AG09319 (cell line): ENCODE measurements at regions not wholly inside any gene's neighbourhood (a gene's known extent, or its start where the extent isn't known, plus 50 kb on each side); places are given as distances from the start of the nearest gene placed in this dataset.
A peak's percentile ranks its signal among the peaks of the same experiment; 100 is the strongest.

ENCODE experiments used
- DNase-seq: peaks from one replicate; pipeline ENCODE4 v3.0.0-alpha.2; 2010; ENCODE audit warnings: low read depth; ENCODE audit errors: extremely low read depth
- CTCF ChIP-seq: IDR thresholded peaks from 2 replicates; pipeline ENCODE4 v1.5.1; 2011; ENCODE audit warnings: low read depth, mild to moderate bottlenecking, inconsistent platforms, low read length, moderate library complexity

- TF ChIP-seq CTCF = no peak
- DNase-seq = no peak
These were observed 149.2 kb downstream of the GNAT3 start for GRCh38 chr7:80362677-80363076.

- no peak for DNase-seq
- TF ChIP-seq CTCF = no peak
These were observed 149.8 kb downstream of the GNAT3 start for GRCh38 chr7:80362010-80362618.

GRCh38 chr7:80359476-80359875 lies 152.4 kb downstream of the GNAT3 start:
- no peak for TF ChIP-seq CTCF
- no peak for DNase-seq

- TF ChIP-seq CTCF = no peak
- DNase-seq = no peak
These were observed 152.8 kb downstream of the GNAT3 start for GRCh38 chr7:80359029-80359428.

GRCh38 chr7:80357530-80357929 lies 154.3 kb downstream of the GNAT3 start:
- DNase-seq = peak; percentile 81
- TF ChIP-seq CTCF = no peak

GRCh38 chr7:80350430-80350829 lies 161.4 kb downstream of the GNAT3 start:
- no peak for DNase-seq
- TF ChIP-seq CTCF = no peak

GRCh38 chr7:80348223-80348622 lies 163.6 kb downstream of the GNAT3 start:
- no peak for DNase-seq
- no peak for TF ChIP-seq CTCF
